IPS-11a (cell line): ENCODE measurements at regions not wholly inside any gene's neighbourhood (a gene's known extent, or its start where the extent isn't known, plus 50 kb on each side); places are given as distances from the start of the nearest gene placed in this dataset.
"Not testable (repeated sequence)": the region's sequence is repeated elsewhere in the genome, so short reads cannot be mapped to it uniquely, and the experiment has no call there.

ENCODE experiments used
- H3K4me3 ChIP-seq: one replicate; pipeline ENCODE4 v1.5.1; 2013; ENCODE audit warnings: low read depth, low read length, control low read depth

- no peak overlapping the region for H3K4me3 ChIP-seq
These were observed 473.2 kb downstream of the REEP3 start for GRCh38 chr10:63994371-63994770.

DNA sequence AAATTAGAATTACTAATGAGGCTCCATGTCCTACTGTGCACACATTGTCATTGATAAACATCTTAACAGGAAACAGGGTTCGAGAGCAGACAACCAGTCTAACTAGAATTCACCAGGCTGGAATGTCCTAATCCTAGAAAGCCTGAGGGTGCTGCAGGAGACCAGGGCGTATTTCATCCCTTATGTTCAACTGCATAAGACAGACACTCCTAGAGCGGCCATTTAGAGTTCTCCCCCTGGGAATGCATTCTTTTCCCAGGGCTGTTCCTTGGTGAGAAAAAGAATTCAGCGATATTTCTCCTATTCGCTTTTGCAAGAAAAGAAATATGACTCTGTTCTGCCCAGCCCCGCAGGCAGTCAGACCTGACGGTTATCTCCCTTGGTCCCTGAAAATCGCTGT, 486.0 kb downstream of the REEP3 start:
- H3K4me3 ChIP-seq = no peak overlapping the region

GRCh38 chr10:64010711-64011110, 489.5 kb downstream of the REEP3 start:
- H3K4me3 ChIP-seq = no peak overlapping the region

GRCh38 chr10:64011912-64012714, 490.9 kb downstream of the REEP3 start:
- no peak overlapping the region for H3K4me3 ChIP-seq

DNA sequence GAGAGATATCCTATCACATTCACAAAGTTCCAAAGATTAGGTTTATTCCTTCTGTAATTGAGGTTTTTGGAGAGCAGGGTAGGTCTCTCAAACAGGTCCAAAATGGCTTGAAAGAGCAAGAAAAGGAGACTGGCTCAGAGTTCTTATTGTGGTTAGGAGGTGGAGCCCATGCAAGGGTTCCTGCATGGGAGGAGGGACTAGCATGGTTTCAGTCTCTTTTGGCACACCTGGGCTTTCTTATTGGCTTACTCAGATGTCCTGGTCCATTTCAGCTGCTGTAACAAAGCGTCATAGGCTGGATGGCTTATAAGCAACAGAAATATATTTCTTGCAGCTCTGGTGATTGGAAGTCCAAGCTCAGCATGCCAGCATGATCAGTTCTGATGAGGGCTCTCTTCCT, 493.1 kb downstream of the REEP3 start:
- no peak overlapping the region for H3K4me3 ChIP-seq

GRCh38 chr10:64023926-64024470, 502.8 kb downstream of the REEP3 start:
- H3K4me3 ChIP-seq = no peak overlapping the region

DNA sequence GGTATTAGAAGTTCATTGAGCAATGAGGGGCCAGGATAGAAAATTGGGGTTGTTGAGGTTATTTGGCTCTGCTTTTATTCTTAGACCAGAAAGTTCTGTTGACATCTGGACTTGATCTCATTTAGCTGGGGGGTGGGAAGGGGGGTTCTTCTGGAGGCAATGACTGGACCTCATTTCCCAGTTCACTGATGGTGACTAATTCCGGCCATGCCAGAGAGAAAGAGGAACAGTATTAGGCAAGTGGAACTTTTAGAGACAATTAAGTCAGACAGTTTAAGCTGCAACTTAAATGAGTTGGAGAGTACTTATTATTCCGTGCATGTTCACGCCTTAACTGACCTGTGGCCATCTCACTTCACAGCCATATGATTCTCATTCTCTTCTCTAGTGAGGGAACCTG, 512.5 kb downstream of the REEP3 start:
- no peak overlapping the region for H3K4me3 ChIP-seq

- H3K4me3 ChIP-seq = no peak overlapping the region
These were observed 515.2 kb downstream of the REEP3 start for GRCh38 chr10:64036321-64036930.

DNA sequence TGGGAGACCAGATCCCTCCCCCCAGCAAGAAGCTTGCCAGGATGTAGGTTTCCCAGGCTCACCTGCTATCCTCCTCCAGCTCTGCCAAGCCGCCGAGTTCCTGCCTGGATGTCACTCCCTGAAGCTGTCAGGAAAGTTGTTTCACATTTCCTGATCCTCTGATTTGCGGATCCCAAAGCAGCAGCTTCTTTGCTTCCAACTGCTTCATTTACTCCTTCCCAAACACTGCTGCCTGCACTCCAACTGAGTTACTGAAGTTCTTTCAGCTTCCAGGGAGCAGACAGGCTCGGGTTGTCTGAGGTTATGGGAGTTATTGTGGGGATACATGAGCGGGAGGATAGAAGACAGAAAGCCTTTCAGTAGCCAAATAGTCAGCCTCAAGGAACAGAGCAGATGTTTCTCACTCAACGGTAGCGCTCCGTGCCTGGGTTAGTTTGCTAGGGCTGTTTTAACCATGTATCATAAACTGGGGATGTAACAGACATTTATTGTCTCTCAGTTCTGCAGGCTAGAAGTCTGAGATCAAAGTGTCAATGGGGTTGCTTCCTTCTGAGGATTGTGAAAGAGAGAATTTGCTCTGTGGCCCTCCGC, 516.0 kb downstream of the REEP3 start:
- H3K4me3 ChIP-seq = no peak overlapping the region

- H3K4me3 ChIP-seq = no peak overlapping the region
These were observed 516.9 kb downstream of the REEP3 start for GRCh38 chr10:64038107-64038506.

- no peak overlapping the region for H3K4me3 ChIP-seq
These were observed 518.0 kb downstream of the REEP3 start for GRCh38 chr10:64039198-64039597.

DNA sequence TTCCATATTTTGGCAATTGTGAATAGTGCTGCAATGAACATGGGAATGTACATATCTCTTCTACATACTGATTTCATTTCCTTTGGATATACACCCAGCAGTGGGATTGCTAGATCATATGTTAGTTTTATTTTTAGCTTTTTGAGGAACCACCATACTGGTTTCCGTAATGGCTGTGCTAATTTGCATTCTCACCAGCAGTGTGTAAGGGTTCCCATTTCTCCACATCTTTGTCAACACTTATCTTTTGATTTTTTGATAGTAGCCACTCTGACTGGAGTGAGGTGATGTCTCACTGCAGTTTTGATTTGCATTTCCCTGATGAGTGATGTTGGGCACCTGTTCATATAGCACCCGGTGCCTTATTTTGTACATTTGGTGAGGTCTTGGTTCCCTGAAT, 519.6 kb downstream of the REEP3 start:
- H3K4me3 ChIP-seq = no peak overlapping the region

GRCh38 chr10:64041185-64041988, 520.2 kb downstream of the REEP3 start:
- H3K4me3 ChIP-seq = no peak overlapping the region

GRCh38 chr10:64041989-64042490, 520.8 kb downstream of the REEP3 start:
- H3K4me3 ChIP-seq = no peak overlapping the region

GRCh38 chr10:64044098-64044497, 522.9 kb downstream of the REEP3 start:
- no peak overlapping the region for H3K4me3 ChIP-seq

- not testable (repeated sequence) for H3K4me3 ChIP-seq
These were observed 523.9 kb downstream of the REEP3 start for GRCh38 chr10:64044957-64045632.

DNA sequence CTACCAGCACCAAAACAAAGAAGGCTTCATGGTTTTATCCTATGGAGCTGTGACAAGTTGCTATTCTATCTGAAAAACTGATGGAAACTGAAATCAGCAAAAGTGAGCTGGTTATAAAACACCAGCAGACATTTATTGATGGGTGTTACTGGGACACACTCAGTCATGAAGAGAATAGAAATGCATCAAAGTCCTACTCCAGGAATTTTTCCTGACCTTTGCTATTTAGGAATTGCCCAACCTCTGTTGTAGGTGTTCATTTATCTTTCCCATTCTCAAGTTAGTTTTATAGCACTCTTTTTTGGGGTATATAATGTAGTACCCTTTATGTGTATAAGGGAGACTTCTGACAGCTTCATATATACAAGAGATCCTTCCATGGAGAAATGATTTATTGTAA, 533.2 kb downstream of the REEP3 start:
- H3K4me3 ChIP-seq = no peak overlapping the region

GRCh38 chr10:64059884-64060283, 538.7 kb downstream of the REEP3 start:
- no peak overlapping the region for H3K4me3 ChIP-seq

DNA sequence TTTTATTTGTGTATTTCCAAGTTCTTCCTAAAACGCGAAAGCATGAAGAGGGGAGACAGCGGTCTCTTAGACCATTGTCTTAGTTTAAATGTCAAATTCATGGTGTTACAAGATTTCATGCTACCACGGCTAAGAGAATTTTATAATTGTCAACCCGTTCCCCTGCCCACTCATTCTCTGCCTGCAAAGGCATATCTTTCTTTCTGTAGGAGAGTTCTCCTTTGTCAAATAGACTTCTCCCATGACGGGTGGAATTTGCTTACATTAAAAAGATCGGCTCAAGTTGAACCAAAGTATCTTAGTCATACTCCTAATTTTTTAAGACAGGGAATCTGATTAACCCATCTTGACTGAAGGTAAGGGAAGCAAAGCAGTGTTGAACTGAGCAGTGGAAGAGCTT, 539.2 kb downstream of the REEP3 start:
- no peak overlapping the region for H3K4me3 ChIP-seq

DNA sequence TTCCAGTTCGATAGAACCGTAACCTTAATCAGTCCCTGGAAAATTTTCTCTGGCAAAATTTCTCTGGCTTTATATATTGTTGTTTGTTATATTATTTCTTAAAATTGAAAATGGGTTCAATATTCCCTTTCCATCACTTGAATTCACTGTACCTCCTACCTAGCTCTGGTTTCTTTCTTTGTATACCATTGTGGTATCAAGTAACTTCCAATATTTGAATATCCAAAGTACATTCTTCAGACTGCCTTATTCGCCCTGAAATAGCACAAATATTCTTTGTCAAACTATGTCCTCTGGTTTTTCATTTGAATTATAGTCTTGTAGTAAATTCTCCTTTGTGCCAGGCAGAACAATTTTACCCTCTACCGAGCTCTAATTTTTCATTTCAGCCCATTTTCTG, 541.6 kb downstream of the REEP3 start:
- no peak overlapping the region for H3K4me3 ChIP-seq
